ENCODE measurements at regions not wholly inside any gene's neighbourhood (a gene's known extent, or its start where the extent isn't known, plus 50 kb on each side); places are given as distances from the start of the nearest gene placed in this dataset.

GRCh38 chr14:82488473-82488872 lies 954.8 kb upstream of the SEL1L start:
- no peak for TF ChIP-seq POLR2A (IDR thresholded peaks at IDR 0.05)
- TF ChIP-seq POLR2AphosphoS5 (IDR thresholded peaks at IDR 0.05): no peak
- TF ChIP-seq CTCF (IDR thresholded peaks at IDR 0.05): no peak
